ENCODE measurements at regions not wholly inside any gene's neighbourhood (a gene's known extent, or its start where the extent isn't known, plus 50 kb on each side); places are given as distances from the start of the nearest gene placed in this dataset.

DNA sequence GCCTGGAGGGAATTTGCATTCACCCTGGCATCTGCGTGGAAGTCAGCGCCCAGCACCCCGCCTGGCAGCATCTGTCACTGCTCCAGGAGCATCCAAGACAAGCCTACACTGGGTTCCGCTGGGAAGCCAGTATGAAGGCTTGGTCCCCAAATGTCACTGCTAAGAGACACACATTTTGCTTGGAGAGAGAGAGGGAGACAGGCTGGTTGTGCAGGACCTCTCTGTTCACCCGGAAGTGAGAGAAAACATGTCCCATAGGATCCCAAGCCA is 119.5 kb downstream of the SEC23IP start:
- no peak for DNase-seq (ENCODE audit: low read depth)
- no peak overlapping the region for H3K4me3 ChIP-seq (ENCODE audit: low read depth, low read length)
- no peak for TF ChIP-seq CTCF (IDR thresholded peaks at IDR 0.05; ENCODE audit: control insufficient read depth, extremely low read depth, insufficient read depth)

GRCh38 chr10:120012566-120012965 is 120.0 kb downstream of the SEC23IP start:
- no peak for DNase-seq (ENCODE audit: low read depth)
- H3K4me3 ChIP-seq (ENCODE audit: low read depth, low read length): no peak overlapping the region
- TF ChIP-seq CTCF (IDR thresholded peaks at IDR 0.05; ENCODE audit: control insufficient read depth, extremely low read depth, insufficient read depth): no peak

- no peak for DNase-seq (ENCODE audit: low read depth)
- no peak for TF ChIP-seq CTCF (IDR thresholded peaks at IDR 0.05; ENCODE audit: control insufficient read depth, extremely low read depth, insufficient read depth)
- H3K4me3 ChIP-seq (ENCODE audit: low read depth, low read length): no peak overlapping the region
Measured at GRCh38 chr10:120014031-120014430, 121.5 kb downstream of the SEC23IP start.

DNA sequence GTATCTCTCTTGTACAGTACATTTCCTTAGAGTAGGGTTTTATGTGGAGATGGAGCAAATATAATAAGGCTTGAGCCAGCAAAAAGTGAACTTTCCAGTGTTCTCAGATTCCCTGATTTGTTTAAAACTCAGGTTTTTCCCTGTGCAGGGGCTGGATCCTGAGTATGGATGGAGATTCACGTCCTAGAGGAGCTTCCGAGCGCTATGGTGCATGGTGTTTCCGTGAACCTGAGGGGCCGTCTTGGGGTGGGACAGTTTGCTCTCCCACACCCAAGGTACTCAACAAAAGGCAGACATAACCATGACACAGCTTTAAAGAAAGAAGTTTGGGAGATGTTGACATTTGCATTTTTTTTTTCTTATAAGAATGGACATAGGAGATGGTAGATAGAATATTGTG is 122.5 kb downstream of the SEC23IP start:
- DNase-seq (ENCODE audit: low read depth): no peak
- no peak for TF ChIP-seq CTCF (IDR thresholded peaks at IDR 0.05; ENCODE audit: control insufficient read depth, extremely low read depth, insufficient read depth)

GRCh38 chr10:120016906-120017305 is 124.4 kb downstream of the SEC23IP start:
- TF ChIP-seq CTCF (IDR thresholded peaks at IDR 0.05; ENCODE audit: control insufficient read depth, extremely low read depth, insufficient read depth): no peak
- DNase-seq (ENCODE audit: low read depth): no peak
- H3K4me3 ChIP-seq (ENCODE audit: low read depth, low read length): no peak overlapping the region

More for the DNA sequence above, 122.5 kb downstream of the SEC23IP start:
- no peak overlapping the region for H3K4me3 ChIP-seq (ENCODE audit: low read depth, low read length)

DNA sequence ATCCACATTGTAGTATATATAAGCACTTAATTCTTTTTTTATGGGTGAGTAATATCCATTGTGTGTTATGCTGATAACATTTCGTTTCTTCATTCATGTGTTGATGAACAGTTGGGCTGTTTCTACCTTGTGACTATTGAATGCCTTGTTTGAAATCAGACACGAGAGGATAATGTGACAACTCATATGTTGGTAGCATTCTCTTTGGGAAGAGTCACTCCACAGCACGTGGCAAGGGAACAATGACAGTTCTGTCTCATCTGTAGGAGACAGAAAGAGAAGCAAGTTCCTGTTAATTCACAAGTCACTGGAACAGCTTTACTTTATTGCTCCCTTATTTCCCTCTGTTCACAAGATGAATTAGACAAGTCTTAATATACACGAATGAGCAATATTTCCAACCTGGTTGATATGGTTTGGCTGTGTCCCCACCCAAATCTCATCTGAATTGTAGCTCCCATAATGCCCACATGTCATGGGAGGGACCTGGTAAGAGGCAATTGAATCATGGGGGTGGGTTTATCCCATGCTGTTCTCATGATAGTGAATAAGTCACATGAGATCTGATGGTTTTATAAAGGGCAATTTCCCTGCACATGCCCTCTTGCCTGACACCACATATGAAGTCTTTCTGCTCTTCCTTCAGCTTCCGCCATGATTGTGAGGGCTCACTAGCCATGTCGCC is 125.3 kb downstream of the SEC23IP start:
- H3K4me3 ChIP-seq (ENCODE audit: low read depth, low read length): no peak overlapping the region
- no peak for TF ChIP-seq CTCF (IDR thresholded peaks at IDR 0.05; ENCODE audit: control insufficient read depth, extremely low read depth, insufficient read depth)
- DNase-seq (ENCODE audit: low read depth): no peak

DNA sequence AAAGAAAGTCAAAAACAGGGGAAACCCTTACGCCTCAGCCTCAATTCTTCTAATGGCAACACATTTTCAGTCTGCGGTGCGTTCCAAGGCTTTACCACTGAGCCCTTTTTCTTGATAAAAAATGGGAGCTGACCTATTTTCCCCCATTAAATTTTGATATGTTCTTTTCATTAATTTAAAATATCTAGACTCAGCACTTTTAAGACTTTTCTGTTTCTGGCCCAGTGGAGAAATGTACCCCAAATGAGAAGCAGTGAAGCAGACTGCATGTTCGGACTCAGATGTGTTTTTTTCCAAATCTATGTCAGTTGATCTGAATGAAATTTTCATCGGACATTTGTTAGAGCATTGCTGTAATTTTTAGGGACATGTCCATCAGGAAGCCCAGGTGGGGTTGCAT is 126.2 kb downstream of the SEC23IP start:
- no peak for TF ChIP-seq CTCF (IDR thresholded peaks at IDR 0.05; ENCODE audit: control insufficient read depth, extremely low read depth, insufficient read depth)
- H3K4me3 ChIP-seq (ENCODE audit: low read depth, low read length): no peak overlapping the region
- no peak for DNase-seq (ENCODE audit: low read depth)
